IMR-90 (cell line): ENCODE measurements at regions not wholly inside any gene's neighbourhood (a gene's known extent, or its start where the extent isn't known, plus 50 kb on each side); places are given as distances from the start of the nearest gene placed in this dataset.

Source experiments
- ATAC-seq: fragments of 200-7000 bp; cut with Tn5 transposase; 2 replicates; pipeline ENCODE4 v1.9.1; 2020; ENCODE audit warnings: low read depth, mild to moderate bottlenecking, moderate library complexity
- BruUV-seq: library from RNA; stranded (reverse); fragments of 400-500 nt; replicated peaks from 2 replicates; lab custom pipeline; 2021; lab: Mats Ljungman, UMichigan
- CTCF ChIA-PET: fragments of 300-600 bp; formaldehyde crosslinking; extraction: SDS; loops from one replicate; lab custom pipeline; 2021; ENCODE audit warnings: antibody characterized with exemption; lab: Yijun Ruan, JAX
- POLR2A ChIA-PET: fragments of 300-600 bp; sonication (Branson Sonifier 250); formaldehyde crosslinking; loops from one replicate; lab custom pipeline; 2022; ENCODE audit warnings: antibody characterized with exemption; ENCODE audit not compliant: unreplicated experiment; lab: Charles Lee
- DNase-seq: peaks from one replicate; pipeline ENCODE4 v3.0.0; 2013
- H2AFZ ChIP-seq: replicated peaks from 2 replicates; pipeline ENCODE3; 2013; ENCODE audit warnings: low read length, mild to moderate bottlenecking; ENCODE audit not compliant: poor library complexity
- H2AK5ac ChIP-seq: 2 replicates; pipeline ENCODE4 v1.6.1; 2013; ENCODE audit warnings: low read depth, low read length, inconsistent platforms
- H2AK9ac ChIP-seq: replicated peaks from 2 replicates; pipeline ENCODE3; 2013; ENCODE audit warnings: mild to moderate bottlenecking, low read depth, low read length, moderate library complexity; ENCODE audit not compliant: poor library complexity
- H2BK120ac ChIP-seq: 2 replicates; pipeline ENCODE4 v1.6.1; 2013; ENCODE audit warnings: low read depth, low read length, inconsistent platforms
- H2BK15ac ChIP-seq: 3 replicates; pipeline ENCODE4 v1.6.1; 2013; ENCODE audit warnings: low read depth, low read length, inconsistent platforms
- H2BK20ac ChIP-seq: 2 replicates; pipeline ENCODE4 v1.6.1; 2013; ENCODE audit warnings: low read depth, mild to moderate bottlenecking, inconsistent platforms, low read length, moderate library complexity
- H2BK5ac ChIP-seq: 2 replicates; pipeline ENCODE4 v1.6.1; 2013; ENCODE audit warnings: mild to moderate bottlenecking, low read depth, low read length, inconsistent platforms; ENCODE audit not compliant: poor library complexity, severe bottlenecking
- H3K14ac ChIP-seq: replicated peaks from 2 replicates; pipeline ENCODE4 v1.6.1; 2013; ENCODE audit warnings: low read depth, low read length, inconsistent platforms
- H3K18ac ChIP-seq: 2 replicates; pipeline ENCODE4 v1.6.1; 2013; ENCODE audit warnings: low read depth, low read length, control low read depth
- H3K23ac ChIP-seq: 2 replicates; pipeline ENCODE4 v1.6.1; 2013; ENCODE audit warnings: low read depth, low read length, inconsistent platforms
- H3K27ac ChIP-seq: 2 replicates; pipeline ENCODE4 v1.5.1; 2013; ENCODE audit warnings: mild to moderate bottlenecking, control low read depth, low read length; ENCODE audit not compliant: insufficient read depth
- H3K27me3 ChIP-seq: 2 replicates; pipeline ENCODE4 v1.6.1; 2013; ENCODE audit warnings: low read length; ENCODE audit not compliant: control insufficient read depth, insufficient read depth
- H3K36me3 ChIP-seq: 2 replicates; pipeline ENCODE4 v1.6.1; 2013; ENCODE audit warnings: low read length, mixed read lengths; ENCODE audit not compliant: control insufficient read depth, insufficient read depth
- H3K4ac ChIP-seq: 2 replicates; pipeline ENCODE4 v1.6.1; 2013; ENCODE audit warnings: low read depth, low read length, inconsistent platforms
- H3K4me1 ChIP-seq: 2 replicates; pipeline ENCODE4 v1.6.1; 2013; ENCODE audit warnings: low read length, mixed read lengths; ENCODE audit not compliant: control insufficient read depth, insufficient read depth
- H3K4me2 ChIP-seq: 2 replicates; pipeline ENCODE4 v1.6.1; 2013; ENCODE audit warnings: low read depth, mild to moderate bottlenecking, control low read depth, low read length, moderate library complexity
- H3K4me3 ChIP-seq: 2 replicates; pipeline ENCODE4 v1.5.1; 2013; ENCODE audit warnings: low read depth, mild to moderate bottlenecking, control low read depth, low read length, moderate library complexity; ENCODE audit not compliant: insufficient read depth
- H3K56ac ChIP-seq: 2 replicates; pipeline ENCODE4 v1.6.1; 2013; ENCODE audit warnings: low read length, inconsistent platforms; ENCODE audit not compliant: insufficient read depth; ENCODE audit errors: extremely low read depth
- H3K79me1 ChIP-seq, 2 experiments: 2 replicates each; pipeline ENCODE4 v1.6.1; 2013; ENCODE audit warnings: low read length in 2 of 2, inconsistent platforms in 1 of 2, low read depth in 1 of 2
- H3K9ac ChIP-seq: 2 replicates; pipeline ENCODE4 v1.6.1; 2013; ENCODE audit warnings: low read depth, low read length, control low read depth
- H3K9me1 ChIP-seq: 2 replicates; pipeline ENCODE4 v1.6.1; 2013; ENCODE audit warnings: low read length, inconsistent platforms; ENCODE audit not compliant: insufficient read depth
- H3K9me3 ChIP-seq: 2 replicates; pipeline ENCODE4 v1.6.1; 2013; ENCODE audit warnings: low read length; ENCODE audit not compliant: control insufficient read depth, insufficient read depth
- H4K20me1 ChIP-seq: 2 replicates; pipeline ENCODE4 v1.6.1; 2013; ENCODE audit warnings: low read length, inconsistent platforms; ENCODE audit not compliant: insufficient read depth
- H4K5ac ChIP-seq: 2 replicates; pipeline ENCODE4 v1.6.1; 2013; ENCODE audit warnings: mild to moderate bottlenecking, low read depth, low read length, control low read depth
- H4K8ac ChIP-seq, 2 experiments: 2 replicates each; pipeline ENCODE4 v1.6.1; 2013; ENCODE audit warnings: low read depth in 2 of 2, low read length in 2 of 2, control low read depth in 1 of 2, inconsistent platforms in 1 of 2
- H4K91ac ChIP-seq: 2 replicates; pipeline ENCODE4 v1.6.1; 2013; ENCODE audit warnings: low read depth, low read length, inconsistent platforms; ENCODE audit not compliant: insufficient read depth
- BHLHE40 ChIP-seq: fragments of 150-350 bp; IDR thresholded peaks from 2 replicates; pipeline ENCODE4 v1.6.1; 2016; ENCODE audit warnings: mild to moderate bottlenecking, low read depth, low read length
- CEBPB ChIP-seq: IDR thresholded peaks from 2 replicates; pipeline ENCODE4 v1.6.1; 2012; ENCODE audit warnings: low read depth, low read length, improper control_type of control experiment
- CHD1 ChIP-seq: IDR thresholded peaks from 2 replicates; pipeline ENCODE4 v1.6.1; 2012; ENCODE audit warnings: low read depth, low read length, improper control_type of control experiment
- FOS ChIP-seq: fragments of 150-350 bp; IDR thresholded peaks from 2 replicates; pipeline ENCODE4 v1.6.1; 2016; ENCODE audit warnings: low read depth, low read length
- MAFK ChIP-seq: IDR thresholded peaks from 2 replicates; pipeline ENCODE4 v1.6.1; 2012; ENCODE audit warnings: low read depth, low read length, improper control_type of control experiment
- MAZ ChIP-seq: IDR thresholded peaks from 2 replicates; pipeline ENCODE4 v1.6.1; 2012; ENCODE audit warnings: low read depth, mild to moderate bottlenecking, low read length, improper control_type of control experiment, moderate library complexity, borderline replicate concordance
- MXI1 ChIP-seq: IDR thresholded peaks from 2 replicates; pipeline ENCODE4 v1.6.1; 2012; ENCODE audit warnings: low read depth, mild to moderate bottlenecking, low read length, moderate library complexity, borderline replicate concordance
- NFE2L2 ChIP-seq: fragments of 150-350 bp; IDR thresholded peaks from 2 replicates; pipeline ENCODE4 v1.6.1; 2016; ENCODE audit warnings: low read depth, mild to moderate bottlenecking, low read length
- POLR2A ChIP-seq: IDR thresholded peaks from 2 replicates; pipeline ENCODE4 v1.6.1; 2012; ENCODE audit warnings: mild to moderate bottlenecking, low read depth, low read length
- RAD21 ChIP-seq: IDR thresholded peaks from 2 replicates; pipeline ENCODE4 v1.6.1; 2012; ENCODE audit warnings: low read length, improper control_type of control experiment
- RCOR1 ChIP-seq: IDR thresholded peaks from 2 replicates; pipeline ENCODE4 v1.6.1; 2012; ENCODE audit warnings: mild to moderate bottlenecking, low read length, improper control_type of control experiment; ENCODE audit not compliant: insufficient replicate concordance
- RFX5 ChIP-seq: IDR thresholded peaks from 2 replicates; pipeline ENCODE4 v1.8.0; 2012; ENCODE audit warnings: low read depth, mild to moderate bottlenecking, low read length, moderate library complexity
- SMC3 ChIP-seq: fragments of 150-350 bp; IDR thresholded peaks from 2 replicates; pipeline ENCODE4 v1.6.1; 2016; ENCODE audit warnings: low read depth, mild to moderate bottlenecking, antibody characterized with exemption, low read length, moderate library complexity
- USF2 ChIP-seq: fragments of 150-350 bp; IDR thresholded peaks from 2 replicates; pipeline ENCODE4 v1.6.1; 2017; ENCODE audit warnings: mild to moderate bottlenecking, antibody characterized with exemption, low read length, low read depth
- WGBS, 2 experiments: methylation state at CpG; one replicate each; pipeline versions ENCODE4 v1.1.5 to v1.1.7; 2013; ENCODE audit warnings: missing lambda C conversion rate in 2 of 2; ENCODE audit not compliant: insufficient read length in 1 of 2; ENCODE audit errors: extremely low coverage in 2 of 2; 5-methylcytosine and 5-hydroxymethylcytosine counted together
- dilution Hi-C: fragments of 300-500 bp; cut with HindIII; formaldehyde crosslinking; loops from one replicate; pipeline ENCODE4 v1.14.3; 2018; ENCODE audit warnings: low sequenced_read_pairs; ENCODE audit not compliant: unreplicated experiment
- in situ Hi-C: fragments of 300-500 bp; cut with MboI; formaldehyde crosslinking; loops from 3 replicates; pipeline ENCODE4 v1.14.3; 2019; ENCODE audit warnings: low sequenced_read_pairs, inconsistent platforms, mixed read lengths
- intact Hi-C: fragments of 100-400 bp; cut with micrococcal nuclease; formaldehyde crosslinking; loops from 2 replicates; pipeline ENCODE4 v1.10.0; 2022
- TF ChIP-seq, protein P1 (sequence below): conservative IDR thresholded peaks from 2 replicates; pipeline ENCODE4 v1.5.1; 2012; ENCODE audit warnings: mild to moderate bottlenecking, low read depth, low read length, improper control_type of control experiment
- TF ChIP-seq, protein P2 (sequence below): fragments of 150-350 bp; IDR thresholded peaks from 2 replicates; pipeline ENCODE4 v1.6.1; 2016; ENCODE audit warnings: low read depth, mild to moderate bottlenecking, low read length, moderate library complexity, borderline replicate concordance

DNA sequence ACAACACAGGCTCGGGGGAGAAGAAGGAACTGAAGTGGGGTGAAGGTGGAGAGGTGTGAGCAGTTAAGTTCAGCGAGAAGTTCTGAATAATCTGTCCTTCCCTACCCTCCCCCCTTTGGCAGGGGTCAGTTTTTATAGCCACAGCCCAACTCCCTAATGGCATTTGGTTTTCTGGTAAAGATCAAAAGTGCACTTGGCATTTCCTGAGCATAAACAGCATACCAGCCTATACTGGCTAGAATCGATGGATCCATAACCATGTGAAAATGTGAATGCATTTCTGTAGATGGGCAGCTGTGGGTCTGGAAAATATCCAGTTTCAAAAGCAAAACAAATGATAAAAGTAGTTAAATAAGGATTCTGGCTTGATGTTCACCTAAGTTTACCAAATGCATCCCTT lies 410.9 kb downstream of the PLK2 start:
- no peak overlapping the region for H3K14ac ChIP-seq
- no peaks in the 10 kb centered on the region for H3K79me1 ChIP-seq
- DNase-seq (no peak), ATAC-seq (no peak)
- no peaks in the 10 kb centered on the region for H4K20me1 ChIP-seq
- no peak overlapping the region for H2BK5ac ChIP-seq
- H3K18ac ChIP-seq: no peak overlapping the region
- ChIA-PET POLR2A (no interaction called here), CTCF (no interaction called here)
- H3K23ac ChIP-seq: no peak overlapping the region
- no peak overlapping the region for H2BK15ac ChIP-seq
- no peak overlapping the region for H2AK9ac ChIP-seq
- no peak overlapping the region for H3K4me3 ChIP-seq
- in situ Hi-C loops (no loop called here), dilution Hi-C loops (no loop called here), intact Hi-C loops (no loop called here)
- no peak overlapping the region for H2BK120ac ChIP-seq
- no peak overlapping the region for H2BK20ac ChIP-seq
- no peak overlapping the region for H2AFZ ChIP-seq
- H4K5ac ChIP-seq: no peak overlapping the region
- H2AK5ac ChIP-seq: no peak overlapping the region
- H3K9me3 ChIP-seq: no peaks in the 10 kb centered on the region
- H4K8ac ChIP-seq: no peak overlapping the region
- no peak overlapping the region for H3K4me2 ChIP-seq
- no peaks in the 10 kb centered on the region for H3K36me3 ChIP-seq
- BruUV-seq: no TSS peak
- no peak overlapping the region for H3K9ac ChIP-seq
- H3K4ac ChIP-seq: no peak overlapping the region
- no peak overlapping the region for H4K91ac ChIP-seq
- TF ChIP-seq RFX5 (no peak), MXI1 (no peak), NFE2L2 (no peak), MAZ (no peak), BHLHE40 (no peak), POLR2A (no peak), FOS (no peak), SMC3 (no peak), RCOR1 (no peak), CEBPB (no peak), MAFK (no peak), RAD21 (no peak), CHD1 (no peak), USF2 (no peak)
- TF ChIP-seq, protein P1, sequence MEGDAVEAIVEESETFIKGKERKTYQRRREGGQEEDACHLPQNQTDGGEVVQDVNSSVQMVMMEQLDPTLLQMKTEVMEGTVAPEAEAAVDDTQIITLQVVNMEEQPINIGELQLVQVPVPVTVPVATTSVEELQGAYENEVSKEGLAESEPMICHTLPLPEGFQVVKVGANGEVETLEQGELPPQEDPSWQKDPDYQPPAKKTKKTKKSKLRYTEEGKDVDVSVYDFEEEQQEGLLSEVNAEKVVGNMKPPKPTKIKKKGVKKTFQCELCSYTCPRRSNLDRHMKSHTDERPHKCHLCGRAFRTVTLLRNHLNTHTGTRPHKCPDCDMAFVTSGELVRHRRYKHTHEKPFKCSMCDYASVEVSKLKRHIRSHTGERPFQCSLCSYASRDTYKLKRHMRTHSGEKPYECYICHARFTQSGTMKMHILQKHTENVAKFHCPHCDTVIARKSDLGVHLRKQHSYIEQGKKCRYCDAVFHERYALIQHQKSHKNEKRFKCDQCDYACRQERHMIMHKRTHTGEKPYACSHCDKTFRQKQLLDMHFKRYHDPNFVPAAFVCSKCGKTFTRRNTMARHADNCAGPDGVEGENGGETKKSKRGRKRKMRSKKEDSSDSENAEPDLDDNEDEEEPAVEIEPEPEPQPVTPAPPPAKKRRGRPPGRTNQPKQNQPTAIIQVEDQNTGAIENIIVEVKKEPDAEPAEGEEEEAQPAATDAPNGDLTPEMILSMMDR: no peak
- TF ChIP-seq, protein P2, sequence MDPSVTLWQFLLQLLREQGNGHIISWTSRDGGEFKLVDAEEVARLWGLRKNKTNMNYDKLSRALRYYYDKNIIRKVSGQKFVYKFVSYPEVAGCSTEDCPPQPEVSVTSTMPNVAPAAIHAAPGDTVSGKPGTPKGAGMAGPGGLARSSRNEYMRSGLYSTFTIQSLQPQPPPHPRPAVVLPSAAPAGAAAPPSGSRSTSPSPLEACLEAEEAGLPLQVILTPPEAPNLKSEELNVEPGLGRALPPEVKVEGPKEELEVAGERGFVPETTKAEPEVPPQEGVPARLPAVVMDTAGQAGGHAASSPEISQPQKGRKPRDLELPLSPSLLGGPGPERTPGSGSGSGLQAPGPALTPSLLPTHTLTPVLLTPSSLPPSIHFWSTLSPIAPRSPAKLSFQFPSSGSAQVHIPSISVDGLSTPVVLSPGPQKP: no peak
- WGBS, 2 experiments: no CpG with 5 or more reads among the region's 3 CpGs
- no peak overlapping the region for H3K56ac ChIP-seq
- no peaks in the 10 kb centered on the region for H3K27me3 ChIP-seq
- H3K9me1 ChIP-seq: no peaks in the 10 kb centered on the region
- H3K4me1 ChIP-seq: no peaks in the 10 kb centered on the region
- H3K27ac ChIP-seq: no peak overlapping the region
